GM19395 (cell line): ENCODE measurements at regions not wholly inside any gene's neighbourhood (a gene's known extent, or its start where the extent isn't known, plus 50 kb on each side); places are given as distances from the start of the nearest gene placed in this dataset.

ENCODE experiments used
- ATAC-seq: cut with Tn5 transposase; IDR thresholded peaks from one replicate; pipeline ENCODE4 v1.9.1; 2021; ENCODE audit warnings: mild to moderate bottlenecking, moderate library complexity; ENCODE audit not compliant: unreplicated experiment

GRCh38 chr2:103264058-103264768 lies 502.4 kb downstream of the TMEM182 start:
- no peak for ATAC-seq

- no peak for ATAC-seq
Measured at GRCh38 chr2:103265521-103265920, 503.7 kb downstream of the TMEM182 start.

- ATAC-seq = no peak
Measured at GRCh38 chr2:103268841-103269498, 507.1 kb downstream of the TMEM182 start.

- ATAC-seq = no peak
Measured at GRCh38 chr2:103276869-103277268, 515.0 kb downstream of the TMEM182 start.

GRCh38 chr2:103284750-103285149 lies 522.9 kb downstream of the TMEM182 start:
- ATAC-seq = no peak

- ATAC-seq = no peak
Measured at GRCh38 chr2:103285354-103285753, 523.5 kb downstream of the TMEM182 start.

GRCh38 chr2:103287746-103288145 lies 525.9 kb downstream of the TMEM182 start:
- no peak for ATAC-seq

- ATAC-seq = no peak
Measured at GRCh38 chr2:103288696-103289095, 526.9 kb downstream of the TMEM182 start.

GRCh38 chr2:103289105-103289725 lies 527.4 kb downstream of the TMEM182 start:
- no peak for ATAC-seq

- ATAC-seq = no peak
Measured at GRCh38 chr2:103292573-103292972, 530.7 kb downstream of the TMEM182 start.

GRCh38 chr2:103293067-103293741 lies 531.4 kb downstream of the TMEM182 start:
- ATAC-seq = no peak

- ATAC-seq = no peak
Measured at GRCh38 chr2:103293742-103294077, 531.9 kb downstream of the TMEM182 start.

- ATAC-seq = no peak
Measured at GRCh38 chr2:103294420-103294819, 532.6 kb downstream of the TMEM182 start.

- ATAC-seq = no peak
Measured at GRCh38 chr2:103295591-103295990, 533.8 kb downstream of the TMEM182 start.

GRCh38 chr2:103324671-103325070 lies 562.8 kb downstream of the TMEM182 start:
- no peak for ATAC-seq

- ATAC-seq = no peak
Measured at GRCh38 chr2:103327386-103327785, 565.6 kb downstream of the TMEM182 start.

GRCh38 chr2:103327966-103328365 lies 566.1 kb downstream of the TMEM182 start:
- ATAC-seq = no peak

GRCh38 chr2:103335403-103335802 lies 573.6 kb downstream of the TMEM182 start:
- ATAC-seq = no peak

- no peak for ATAC-seq
Measured at GRCh38 chr2:103338819-103339218, 577.0 kb downstream of the TMEM182 start.

GRCh38 chr2:103346780-103347179 lies 584.9 kb downstream of the TMEM182 start:
- ATAC-seq = no peak

- no peak for ATAC-seq
Measured at GRCh38 chr2:103353774-103354173, 591.9 kb downstream of the TMEM182 start.

GRCh38 chr2:103355287-103355686 lies 593.5 kb downstream of the TMEM182 start:
- ATAC-seq = no peak
